Embryonic facial prominence (tissue), 1 donor: ENCODE measurements at regions not wholly inside any gene's neighbourhood (a gene's known extent, or its start where the extent isn't known, plus 50 kb on each side); places are given as distances from the start of the nearest gene placed in this dataset.

Experiments used
- DNase-seq: peaks from one replicate; pipeline ENCODE4 v3.0.0-alpha.2; 2016; ENCODE audit errors: extremely low spot score

DNA sequence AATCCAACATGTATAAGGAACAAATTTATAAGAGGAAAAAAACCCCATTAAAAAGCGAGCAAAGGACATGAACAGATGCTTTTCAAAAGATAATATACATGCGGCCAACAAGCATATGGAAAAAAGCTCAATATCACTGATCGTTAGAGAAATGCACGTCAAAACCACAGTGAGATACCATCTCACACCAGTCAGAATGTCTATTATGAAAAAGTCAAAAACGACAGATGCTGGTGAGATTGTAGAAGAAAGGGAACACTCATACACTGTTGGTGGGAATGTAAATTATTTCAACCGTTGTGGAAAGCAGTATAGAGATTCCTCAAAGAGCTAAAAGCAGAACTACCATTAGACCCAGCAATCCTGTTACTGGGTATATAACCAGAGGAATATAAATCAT lies 465.4 kb downstream of the TMA16 start:
- DNase-seq = no peak

DNA sequence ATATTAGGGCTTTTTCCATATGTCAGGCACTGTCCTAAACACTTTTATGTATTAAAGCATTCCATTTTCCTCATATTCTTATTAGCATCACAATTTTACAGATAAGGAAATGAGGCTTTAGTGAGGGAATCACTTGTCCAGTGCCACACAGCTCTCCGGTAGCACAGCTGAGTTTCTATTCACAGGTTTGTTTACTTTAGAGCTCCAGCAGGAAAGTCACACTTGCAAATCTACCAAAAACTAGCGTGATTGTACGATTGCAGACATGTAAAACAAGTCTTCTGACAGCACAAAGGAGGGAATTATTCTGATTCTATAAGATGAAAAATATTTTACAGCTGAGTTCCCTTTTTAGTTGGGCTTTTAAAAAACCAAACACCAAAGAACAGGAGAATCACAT lies 472.1 kb downstream of the TMA16 start:
- no peak for DNase-seq

GRCh38 chr4:163967263-163967662 lies 472.8 kb downstream of the TMA16 start:
- no peak for DNase-seq

GRCh38 chr4:163967710-163968109 lies 473.2 kb downstream of the TMA16 start:
- DNase-seq = no peak

GRCh38 chr4:163969291-163969690 lies 474.8 kb downstream of the TMA16 start:
- DNase-seq = no peak

DNA sequence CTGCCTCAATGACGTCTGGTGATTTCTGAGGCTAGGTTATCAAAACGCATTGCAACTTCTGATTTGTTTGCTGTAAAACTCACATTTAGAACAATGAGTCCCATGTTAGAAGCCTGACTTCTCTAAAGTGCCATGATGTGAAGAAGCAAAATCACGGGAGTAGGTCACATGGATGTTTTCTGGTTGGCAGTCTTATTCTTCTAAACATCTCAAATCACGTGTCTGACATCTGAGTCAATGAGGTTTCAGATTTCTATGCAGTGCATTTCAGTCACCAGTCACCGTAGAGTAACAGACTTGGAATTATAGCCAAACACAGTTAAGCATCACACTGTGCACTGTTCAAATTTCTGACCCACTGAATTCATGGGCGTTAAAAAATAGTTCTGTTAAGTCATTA lies 482.1 kb downstream of the TMA16 start:
- DNase-seq = no peak

GRCh38 chr4:163988391-163988790 lies 493.9 kb downstream of the TMA16 start:
- DNase-seq = no peak

DNA sequence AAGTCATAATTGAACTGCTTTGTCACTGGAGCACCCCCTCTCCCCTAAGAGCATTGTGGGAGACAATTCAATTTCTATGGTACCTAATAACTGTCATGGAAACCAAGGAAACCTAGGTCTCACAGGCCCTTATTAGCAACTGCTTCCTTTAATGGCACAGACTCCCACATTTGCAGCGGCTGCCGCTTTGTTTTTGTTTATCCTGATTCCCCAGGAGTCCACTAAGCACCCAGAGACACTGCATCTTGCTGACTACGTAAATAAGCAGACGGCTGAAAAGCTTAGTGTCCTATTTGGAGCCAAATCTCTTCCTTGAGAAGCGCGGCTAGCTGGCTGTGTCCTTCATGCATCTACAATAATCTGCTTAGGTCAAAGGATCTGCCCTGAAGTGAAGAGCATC lies 494.4 kb downstream of the TMA16 start:
- no peak for DNase-seq

GRCh38 chr4:163991298-163991865 lies 496.9 kb downstream of the TMA16 start:
- DNase-seq = no peak

- DNase-seq = no peak
Measured at GRCh38 chr4:164009435-164009834, 514.9 kb downstream of the TMA16 start.

DNA sequence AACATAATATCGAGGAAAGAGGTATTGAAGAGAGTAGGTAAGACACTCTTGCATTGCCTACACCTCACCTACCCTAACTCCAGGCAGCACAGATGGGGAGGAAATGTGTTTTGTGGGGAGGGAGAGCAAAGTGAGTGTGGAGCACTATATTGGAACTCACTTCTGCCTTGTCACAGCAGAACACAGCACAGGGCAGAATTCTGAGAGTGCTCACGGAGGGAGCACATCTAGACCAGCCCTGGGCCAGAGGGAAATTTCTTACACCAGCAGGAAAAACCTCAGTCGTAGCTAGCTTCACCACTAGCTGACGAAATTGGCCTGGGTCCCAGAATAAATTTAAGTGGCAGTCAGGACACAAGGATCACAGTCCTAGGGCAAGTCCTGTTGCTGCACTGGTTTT lies 517.3 kb downstream of the TMA16 start:
- DNase-seq = no peak

DNA sequence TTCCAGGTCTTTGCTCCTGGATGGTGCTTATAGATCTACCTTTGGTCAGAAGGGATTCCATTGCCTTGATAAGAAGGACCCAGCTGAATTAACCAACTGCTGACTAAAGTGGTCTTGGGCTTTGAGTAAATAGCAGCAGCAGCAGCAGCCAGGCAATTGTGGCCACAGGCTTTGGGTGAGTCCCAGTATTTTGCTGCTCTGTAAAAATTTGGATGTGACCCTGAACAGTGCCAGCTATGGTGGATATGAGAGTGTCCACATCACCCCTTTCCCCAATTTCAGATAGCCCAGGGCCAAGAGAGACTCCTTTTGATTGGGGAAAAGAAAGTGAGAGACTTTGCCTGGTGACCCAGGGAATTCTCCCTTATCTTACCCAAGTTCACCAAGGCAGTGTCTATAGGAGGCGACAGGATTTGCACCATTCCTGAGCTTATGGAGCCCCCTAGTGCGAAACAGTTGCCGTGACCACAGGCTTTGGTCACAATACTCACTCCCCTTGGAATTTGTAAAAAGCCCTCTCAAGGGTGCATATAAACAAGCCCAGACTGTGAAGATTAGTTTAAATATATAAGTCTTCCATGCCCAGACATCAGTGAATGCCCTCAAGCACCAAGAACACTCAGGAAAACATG lies 518.0 kb downstream of the TMA16 start:
- no peak for DNase-seq

- DNase-seq = no peak
Measured at GRCh38 chr4:164021947-164022346, 527.5 kb downstream of the TMA16 start.

GRCh38 chr4:164023214-164023613 lies 528.7 kb downstream of the TMA16 start:
- no peak for DNase-seq

GRCh38 chr4:164027805-164028204 lies 533.3 kb downstream of the TMA16 start:
- no peak for DNase-seq

DNA sequence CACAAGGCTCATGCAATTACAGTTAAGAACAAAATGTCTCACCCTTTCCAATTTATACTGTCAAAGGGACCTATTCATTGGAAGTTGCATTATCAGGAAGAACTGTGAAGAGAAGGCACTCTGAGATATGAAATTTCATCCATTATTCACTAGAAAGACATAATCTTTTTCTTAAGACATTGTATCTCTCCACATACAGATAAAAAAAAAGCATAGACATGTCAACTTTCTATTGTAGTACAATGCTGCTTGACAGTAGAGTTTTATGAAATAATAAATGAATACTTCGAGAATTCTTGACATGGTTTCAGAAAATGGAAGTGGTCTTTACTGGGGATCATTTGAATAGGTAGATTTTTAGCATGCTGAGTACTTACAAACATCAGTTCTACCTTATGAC lies 545.0 kb downstream of the TMA16 start:
- DNase-seq = no peak

- DNase-seq = no peak
Measured at GRCh38 chr4:164056426-164057142, 562.1 kb downstream of the TMA16 start.

DNA sequence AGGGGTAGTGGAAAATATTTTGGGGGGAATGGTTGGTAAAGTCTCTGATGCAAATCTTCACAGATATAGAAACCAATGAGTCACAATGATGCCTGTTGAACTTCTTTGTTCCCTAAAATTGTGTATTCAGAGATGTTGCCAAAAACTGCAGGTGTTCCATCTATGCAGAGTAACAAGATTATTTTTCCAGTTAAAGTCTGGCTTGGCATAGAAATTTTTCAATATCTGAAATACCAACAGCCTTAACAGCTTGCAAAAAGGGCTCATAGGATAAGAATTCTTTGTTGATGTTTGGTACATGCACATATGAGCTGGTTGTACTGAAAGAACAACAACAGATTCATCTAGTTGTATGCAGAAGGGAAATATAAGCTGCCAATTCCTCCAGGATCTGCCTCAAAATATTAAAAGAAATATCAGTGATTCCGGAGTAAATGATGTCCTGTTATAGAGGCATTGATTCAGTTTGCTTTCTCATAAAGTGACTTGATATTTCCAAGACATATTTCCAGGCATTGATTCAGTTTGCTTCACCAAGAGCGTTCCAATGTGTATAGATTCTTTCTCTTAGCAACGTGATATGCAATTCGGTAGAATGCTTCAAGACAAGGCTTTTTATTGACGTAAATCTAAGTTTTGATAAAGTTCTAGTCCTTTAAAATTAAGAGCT lies 564.4 kb downstream of the TMA16 start:
- no peak for DNase-seq

DNA sequence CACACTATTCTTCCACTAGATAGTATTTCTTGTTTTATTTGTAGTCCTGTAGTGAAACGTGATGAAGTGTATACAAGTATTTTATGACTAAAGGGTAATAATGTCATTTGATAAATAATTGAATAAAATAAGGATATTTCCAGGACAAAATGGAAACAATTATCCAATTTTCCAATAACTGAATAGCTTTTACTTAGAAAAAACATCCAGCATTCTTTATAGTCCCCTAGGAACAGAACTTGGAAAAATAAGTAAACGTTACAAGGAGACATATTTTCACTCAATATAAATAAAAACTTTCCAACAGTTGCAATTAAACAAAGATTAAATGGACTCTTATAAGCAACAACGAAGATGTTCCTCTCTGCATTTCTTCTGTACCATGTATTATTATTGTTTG lies 566.0 kb downstream of the TMA16 start:
- DNase-seq = no peak

DNA sequence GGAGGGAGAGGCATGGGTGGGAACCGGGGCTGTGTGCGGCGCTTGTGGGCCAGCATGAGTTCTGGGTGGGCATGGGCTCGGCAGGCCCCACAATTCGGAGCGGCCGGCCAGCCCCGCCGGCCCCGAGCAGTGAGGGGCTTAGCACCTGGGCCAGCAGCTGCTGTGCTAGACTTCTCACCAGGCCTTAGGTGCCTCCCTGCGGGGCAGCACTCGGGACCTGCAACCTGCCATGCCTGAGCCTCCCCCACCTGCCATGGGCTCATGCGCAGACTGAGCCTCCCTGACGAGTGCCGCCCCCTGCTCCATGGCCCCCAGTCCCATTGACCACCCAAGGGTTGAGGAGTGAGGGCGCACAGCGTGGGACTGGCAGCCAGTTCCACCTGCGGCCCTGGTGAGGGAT lies 573.9 kb downstream of the TMA16 start:
- DNase-seq = no peak

GRCh38 chr4:164070625-164071024 lies 576.1 kb downstream of the TMA16 start:
- no peak for DNase-seq

- no peak for DNase-seq
Measured at GRCh38 chr4:164081371-164081770, 586.9 kb downstream of the TMA16 start.

GRCh38 chr4:164081801-164082200 lies 587.3 kb downstream of the TMA16 start:
- DNase-seq = no peak
